HG02678 (cell line): ENCODE measurements at regions not wholly inside any gene's neighbourhood (a gene's known extent, or its start where the extent isn't known, plus 50 kb on each side); places are given as distances from the start of the nearest gene placed in this dataset.
"Not testable (repeated sequence)": the region's sequence is repeated elsewhere in the genome, so short reads cannot be mapped to it uniquely, and the experiment has no call there.

ENCODE experiments used
- ATAC-seq: cut with Tn5 transposase; IDR thresholded peaks from one replicate; pipeline ENCODE4 v1.9.1; 2021; ENCODE audit warnings: mild to moderate bottlenecking, moderate library complexity; ENCODE audit not compliant: unreplicated experiment

DNA sequence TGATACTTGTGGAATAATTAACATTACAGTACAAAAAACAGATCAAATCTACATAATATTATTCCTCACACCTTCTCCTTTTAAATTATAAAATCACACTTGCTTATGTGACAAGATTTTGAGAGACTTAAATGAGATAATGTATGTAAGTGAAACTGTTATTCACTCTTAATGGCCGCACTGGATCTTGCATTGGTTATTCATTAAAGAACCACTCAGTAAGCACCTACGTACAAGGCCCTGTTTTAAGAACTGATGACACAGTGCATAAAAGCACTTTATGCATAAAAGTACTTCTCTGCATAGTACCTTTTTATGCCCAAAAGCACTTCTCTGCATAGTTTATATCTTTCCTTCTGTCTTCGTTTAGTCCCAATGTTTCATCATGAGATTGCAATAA lies 172.1 kb downstream of the GOLGA6L6 start:
- no peak for ATAC-seq

DNA sequence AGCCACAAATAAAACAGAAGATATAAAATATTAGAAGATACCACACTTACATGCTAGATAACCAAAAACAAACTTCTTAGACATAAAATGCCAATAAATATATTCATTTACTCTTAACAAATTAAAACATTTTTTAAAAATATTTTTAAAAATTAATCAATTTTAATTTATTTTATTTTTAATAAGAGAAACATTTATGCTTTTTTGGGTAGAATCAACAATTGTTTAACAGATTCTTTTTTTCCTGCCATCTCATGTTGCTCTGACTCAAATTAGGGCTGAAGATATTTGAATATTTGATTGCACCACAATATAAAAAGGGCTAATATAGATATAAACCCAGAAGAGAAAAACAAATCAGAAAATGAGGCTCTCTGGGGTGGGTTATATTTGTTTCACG lies 172.6 kb downstream of the GOLGA6L6 start:
- no peak for ATAC-seq

DNA sequence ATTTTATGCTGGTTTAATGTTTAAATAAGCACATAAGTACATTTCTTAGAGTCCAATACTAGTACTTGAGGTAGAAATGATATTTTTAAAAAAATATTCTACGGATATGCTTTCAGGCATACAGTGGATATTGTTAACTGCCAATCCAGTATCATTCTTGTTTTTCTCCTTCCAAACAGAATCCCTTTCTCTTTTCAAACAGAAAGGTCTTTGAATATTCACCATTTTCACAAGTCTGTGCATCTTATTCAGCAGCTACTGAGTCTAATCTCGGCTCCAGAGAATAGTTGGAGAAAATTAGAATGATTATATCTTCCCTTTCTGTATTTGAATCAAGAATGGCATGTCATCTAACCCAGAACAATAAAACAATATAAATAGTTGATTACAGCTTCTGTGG lies 174.5 kb downstream of the GOLGA6L6 start:
- ATAC-seq, result no peak

DNA sequence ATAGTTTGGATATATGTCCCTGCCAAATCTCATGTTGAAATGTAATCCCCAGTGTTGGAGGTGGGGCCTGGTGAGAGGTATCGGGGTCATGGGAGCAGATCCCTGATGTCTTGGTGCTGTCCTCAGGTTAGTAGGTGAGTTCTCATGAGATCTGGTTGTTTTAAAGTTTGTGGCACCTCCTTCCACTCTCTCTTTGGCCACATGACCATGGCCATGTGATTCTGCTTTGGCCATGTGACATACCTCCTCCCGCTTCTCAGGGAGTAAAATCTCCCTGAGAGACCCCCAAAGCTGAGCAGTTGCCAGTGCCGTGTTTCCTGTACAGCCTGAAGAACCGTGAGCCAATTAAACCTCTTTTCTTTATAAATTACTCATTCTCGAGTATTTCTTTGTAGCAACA lies 178.0 kb downstream of the GOLGA6L6 start:
- ATAC-seq, result not testable (repeated sequence)

DNA sequence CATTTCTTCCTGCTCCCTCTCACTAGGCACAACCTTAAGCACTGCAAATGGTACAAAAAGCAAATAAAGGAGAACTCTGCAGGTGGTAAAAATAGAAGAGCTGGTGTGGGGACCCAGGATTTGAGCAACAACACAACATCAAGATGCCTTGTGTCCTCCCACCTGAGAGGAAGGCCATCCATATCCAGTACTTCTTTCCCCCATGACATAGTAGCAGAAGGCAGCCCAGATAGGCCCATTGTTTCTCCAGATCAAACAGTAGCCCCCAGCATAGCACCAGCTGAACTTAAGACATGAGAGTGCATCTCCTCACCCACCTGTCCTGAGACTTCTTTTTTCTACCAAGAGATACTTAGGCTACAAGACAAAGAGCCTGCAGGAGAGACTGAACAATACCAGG lies 180.5 kb downstream of the GOLGA6L6 start:
- ATAC-seq, result no peak

DNA sequence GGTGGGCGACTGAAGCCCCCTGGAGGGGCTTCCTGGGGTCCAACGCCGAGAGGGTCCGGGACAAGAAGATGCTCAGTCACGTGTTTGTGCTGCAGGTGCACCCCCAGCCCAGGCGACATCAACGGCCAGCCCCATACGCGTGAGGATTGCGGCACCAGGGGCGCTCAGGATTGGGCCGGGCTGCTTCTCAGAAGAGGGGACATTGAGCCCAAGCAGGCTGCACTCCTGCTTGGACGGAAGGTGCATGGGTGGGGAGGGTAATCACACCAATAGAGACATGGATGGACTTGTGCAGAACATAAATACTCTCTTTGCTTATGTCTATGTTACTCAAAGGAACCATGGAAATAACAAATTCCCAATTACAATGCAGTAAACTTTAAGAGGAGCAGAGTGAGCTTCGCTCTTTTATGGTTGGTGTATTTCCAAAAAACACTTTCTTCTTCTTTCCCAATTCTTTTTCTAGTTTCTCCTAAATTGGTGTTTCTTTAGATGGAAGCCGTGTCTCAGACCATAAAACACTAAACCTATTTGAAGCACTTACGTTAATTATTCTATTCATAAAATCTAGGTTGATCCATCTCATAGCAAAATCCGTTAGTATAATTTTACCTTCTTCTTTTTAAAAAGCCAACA lies 182.7 kb downstream of the GOLGA6L6 start:
- ATAC-seq, result no peak

DNA sequence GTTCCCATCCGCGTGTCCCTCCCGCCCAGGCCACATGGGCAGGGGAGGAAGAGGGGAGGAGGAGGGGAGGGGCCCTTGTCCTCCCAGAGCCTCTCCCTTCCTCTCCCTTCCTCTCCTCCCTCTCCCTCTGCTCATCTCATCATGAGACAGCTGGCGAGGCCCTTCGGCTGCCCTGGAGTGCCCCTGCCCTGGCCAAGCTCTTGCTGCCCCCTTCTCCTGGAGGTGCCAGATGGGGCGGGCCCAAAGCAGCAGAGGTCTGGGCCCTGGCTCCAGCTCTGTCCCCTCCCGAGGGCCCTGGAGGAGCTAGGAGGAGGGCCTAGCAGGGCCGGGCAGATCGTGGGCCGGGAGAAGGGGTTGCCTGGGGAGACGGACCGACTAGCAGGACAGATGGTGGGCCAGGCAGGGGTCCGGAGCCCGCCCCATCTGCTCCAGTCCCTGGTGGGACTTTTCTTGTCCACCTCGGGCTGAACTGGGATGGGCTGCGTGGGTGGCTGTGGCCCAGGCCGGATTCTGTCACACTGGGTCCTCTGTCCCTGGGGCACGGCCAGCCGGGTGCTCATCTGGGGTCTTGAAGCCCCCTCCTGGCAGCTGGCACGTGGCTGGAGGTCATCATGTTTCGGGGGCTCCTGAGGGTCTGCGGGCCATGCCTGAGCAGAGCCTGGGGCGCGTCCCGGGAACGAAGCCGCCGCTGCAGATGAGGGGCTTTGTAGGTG lies 183.4 kb downstream of the GOLGA6L6 start:
- no peak for ATAC-seq

DNA sequence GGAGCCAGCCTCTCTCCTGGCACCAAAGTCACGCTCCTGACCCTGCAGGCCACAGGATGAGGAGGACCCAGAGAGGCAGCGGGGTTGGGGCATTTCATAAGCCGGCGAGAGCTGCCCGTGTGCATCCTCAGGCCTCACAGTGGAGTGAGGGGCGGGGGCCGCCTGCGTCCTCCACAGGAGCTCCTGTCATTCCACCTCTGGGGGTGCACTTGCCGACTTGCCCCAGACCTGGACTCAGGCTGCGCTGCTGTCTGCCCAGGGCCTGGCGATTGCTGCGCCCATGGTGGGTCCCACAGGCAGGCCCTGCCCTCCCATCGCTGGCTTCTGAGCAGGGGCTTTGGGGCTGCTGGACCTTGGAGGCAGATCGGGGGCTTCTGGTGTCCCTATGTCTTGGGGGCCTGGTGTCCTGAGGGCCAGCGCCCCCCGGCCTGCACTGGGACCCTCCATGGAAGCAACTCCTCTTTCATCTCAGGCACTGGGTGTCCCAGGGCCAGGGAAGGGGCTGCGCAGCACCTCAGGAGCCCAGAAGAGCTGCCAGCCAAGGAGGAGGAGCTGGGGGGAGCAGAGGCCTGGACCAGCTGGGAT lies 184.0 kb downstream of the GOLGA6L6 start:
- ATAC-seq, result no peak

DNA sequence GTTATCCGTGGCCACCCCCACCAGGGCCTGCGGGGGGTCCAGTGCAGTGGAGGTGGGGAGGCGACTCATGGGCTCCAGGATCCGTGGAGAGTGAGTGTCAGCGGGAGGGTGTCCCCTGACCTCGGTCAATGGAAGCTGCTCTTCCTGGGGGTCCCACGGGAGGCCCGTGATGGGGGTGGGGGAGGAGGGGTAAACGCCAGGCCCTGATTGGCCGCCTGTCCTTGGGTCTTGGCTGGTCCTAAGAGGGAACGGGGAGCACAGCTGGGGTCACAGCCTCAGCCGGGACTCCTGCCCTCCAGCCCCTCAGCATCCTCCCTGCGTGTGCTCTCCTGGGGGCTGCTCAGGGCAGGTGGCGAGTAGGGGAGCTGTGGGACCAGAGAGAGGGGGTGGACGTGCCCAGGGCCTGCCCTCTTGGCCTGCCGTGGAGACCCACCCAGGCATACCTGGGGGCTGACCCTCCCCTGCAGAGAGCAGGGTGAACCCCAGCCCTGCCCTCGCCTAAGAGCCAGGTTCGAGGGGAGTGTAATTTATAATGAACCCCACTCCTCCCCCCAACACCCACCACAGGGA lies 184.6 kb downstream of the GOLGA6L6 start:
- peak; percentile 1 for ATAC-seq

DNA sequence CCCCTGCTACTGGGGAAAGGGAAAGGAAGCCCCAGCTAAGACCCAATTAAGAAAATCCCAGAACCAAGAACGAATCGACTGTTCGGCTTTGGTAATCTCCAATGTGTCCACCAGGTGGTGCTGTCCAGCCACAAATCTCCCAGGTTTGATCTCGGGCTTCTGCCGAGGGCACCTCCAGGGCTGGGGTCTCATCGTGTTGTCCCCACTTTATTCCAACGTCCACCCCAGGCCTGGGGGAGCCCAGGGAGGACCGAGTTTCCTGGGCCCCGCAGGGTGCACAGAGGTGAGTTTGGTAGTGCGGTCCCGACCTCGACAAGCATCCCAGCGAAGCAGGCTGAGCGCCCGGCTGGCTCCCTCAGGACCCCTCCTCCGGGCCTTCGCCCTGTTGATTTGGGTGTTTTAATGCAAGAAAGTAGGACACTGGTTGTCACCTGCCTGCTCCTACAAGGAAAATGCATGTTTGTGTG lies 185.1 kb downstream of the GOLGA6L6 start:
- peak; percentile 66 for ATAC-seq

DNA sequence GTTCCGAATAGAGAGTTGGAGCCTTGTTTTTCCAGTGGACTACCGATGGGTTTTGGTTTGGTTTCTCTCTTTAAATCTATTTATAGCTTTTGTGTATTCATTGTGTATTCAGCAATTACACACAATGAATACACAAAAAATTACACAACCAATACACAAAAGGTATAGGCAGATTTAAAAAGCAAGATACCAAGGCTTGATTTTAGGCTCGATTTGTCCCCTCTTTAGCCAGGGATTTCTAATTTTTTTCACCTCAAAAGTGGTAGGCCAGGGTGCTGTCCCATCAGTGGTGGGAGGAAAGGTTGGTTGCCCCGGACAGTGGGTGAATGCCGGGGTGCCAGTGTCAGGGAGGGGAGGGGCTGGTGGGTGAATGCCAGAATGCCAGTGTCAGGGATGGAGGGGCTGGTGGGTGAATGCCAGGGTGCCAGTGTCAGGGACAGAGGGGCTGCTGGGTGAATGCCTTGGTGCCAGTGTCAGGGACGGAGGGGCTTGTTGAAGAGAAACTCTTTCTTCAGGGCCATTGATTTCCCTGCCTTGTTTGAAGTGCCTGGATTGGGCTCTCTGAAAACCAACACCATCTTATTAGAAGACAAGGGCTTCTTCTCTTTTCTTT lies 186.2 kb downstream of the GOLGA6L6 start:
- no peak for ATAC-seq

DNA sequence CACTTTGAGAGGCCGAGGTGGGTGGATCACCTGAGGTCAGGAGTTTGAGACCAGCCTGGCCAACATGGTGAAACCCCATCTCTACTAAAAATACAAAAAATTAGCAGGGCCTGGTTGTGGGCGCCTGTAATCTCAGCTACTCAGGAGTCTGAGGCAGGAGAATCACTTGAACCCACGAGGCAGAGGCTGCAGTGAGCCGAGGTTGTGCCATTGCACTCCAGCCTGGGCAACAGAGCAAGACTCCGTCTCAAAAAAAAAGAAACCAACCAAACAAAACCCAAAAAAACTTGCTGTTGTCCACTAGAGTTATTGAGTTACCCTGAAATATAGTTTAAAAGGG lies 186.7 kb downstream of the GOLGA6L6 start:
- not testable (repeated sequence) for ATAC-seq

DNA sequence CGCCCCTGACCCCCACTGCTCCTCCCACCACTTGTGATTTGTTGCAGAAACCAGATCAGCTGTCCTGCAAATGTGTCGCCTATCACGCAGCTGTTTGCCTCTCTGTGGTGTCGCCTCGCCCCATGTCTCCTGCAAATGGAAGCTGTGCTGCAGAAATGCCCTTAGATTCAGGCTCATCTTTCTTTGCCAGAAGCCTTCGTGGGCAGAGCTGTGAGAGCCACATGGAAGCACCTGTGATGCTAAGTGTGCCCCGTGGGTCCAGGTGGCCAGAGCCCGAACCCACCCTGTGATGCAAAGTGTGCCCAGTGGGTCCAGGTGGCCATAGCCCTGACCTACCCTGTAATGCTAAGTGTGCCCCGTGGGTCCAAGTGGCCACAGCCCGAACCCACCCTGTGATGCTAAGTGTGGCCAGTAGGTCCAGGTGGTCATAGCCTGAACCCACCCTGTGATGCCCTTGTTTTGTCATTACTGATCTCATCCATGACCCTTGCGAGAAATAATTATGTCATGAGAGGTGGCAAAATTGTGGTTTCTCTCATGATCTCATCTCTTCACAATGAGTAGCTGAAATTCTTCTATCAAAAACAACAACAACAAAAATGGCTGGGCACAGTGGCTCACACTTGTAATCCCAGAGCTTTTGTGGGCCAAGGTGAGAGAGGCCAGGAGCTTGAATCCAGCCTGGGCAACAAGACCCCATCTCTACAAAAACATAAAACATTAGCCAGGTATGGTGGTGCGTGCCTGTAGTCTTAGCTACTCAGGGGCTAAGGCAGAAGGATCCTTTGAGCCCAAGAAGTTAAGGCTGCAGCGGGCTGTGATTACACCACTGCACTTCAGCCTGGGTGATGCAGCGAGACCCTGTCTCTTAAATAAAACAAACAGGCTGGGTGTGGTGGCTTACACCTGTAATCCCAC lies 187.4 kb downstream of the GOLGA6L6 start:
- no peak for ATAC-seq

DNA sequence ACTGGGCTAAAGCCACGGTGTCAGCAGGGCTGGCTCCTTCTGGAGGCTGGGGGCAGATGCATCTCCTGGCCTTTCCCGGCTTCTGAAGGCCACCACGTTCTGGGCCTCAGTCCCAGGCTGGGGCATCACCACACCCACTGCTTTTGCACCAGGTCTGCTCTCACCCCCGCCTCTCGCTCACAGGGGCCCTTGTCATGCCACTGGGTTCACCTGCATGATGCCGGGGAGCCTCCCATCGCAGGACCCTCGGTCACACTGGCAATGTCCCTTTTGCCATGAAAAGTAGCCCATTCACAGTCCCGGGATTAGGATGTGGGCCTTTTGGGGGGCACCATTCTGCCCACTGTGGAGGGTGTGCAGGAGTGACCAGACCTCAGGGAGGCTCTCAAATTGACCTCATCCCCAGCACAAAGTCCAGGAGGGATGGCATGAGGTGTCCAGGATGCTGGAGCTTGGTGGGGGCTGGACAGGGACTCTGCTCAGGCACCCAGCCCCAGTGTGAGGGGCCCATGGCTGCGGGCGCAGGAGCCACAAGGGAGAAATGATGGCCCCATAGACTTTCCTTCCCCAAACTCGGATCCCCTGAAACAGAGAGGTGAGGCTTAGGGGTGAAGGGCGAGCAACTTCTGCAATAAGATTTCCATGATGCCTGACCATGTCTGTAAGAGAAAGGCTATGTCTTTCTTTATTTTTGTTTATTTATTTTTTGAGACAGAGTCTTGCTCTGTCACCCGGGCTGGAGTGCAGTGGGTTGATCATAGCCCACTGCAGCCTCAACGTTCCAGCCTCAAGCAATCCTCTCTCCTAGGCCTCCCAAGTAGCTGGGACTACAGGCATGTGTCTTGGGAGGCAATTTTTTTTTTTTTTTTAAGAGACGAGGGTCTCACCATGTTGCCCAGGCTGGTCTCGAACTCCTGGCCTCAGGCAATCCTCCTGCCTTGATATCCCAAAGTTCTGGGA lies 189.1 kb downstream of the GOLGA6L6 start:
- no peak for ATAC-seq

DNA sequence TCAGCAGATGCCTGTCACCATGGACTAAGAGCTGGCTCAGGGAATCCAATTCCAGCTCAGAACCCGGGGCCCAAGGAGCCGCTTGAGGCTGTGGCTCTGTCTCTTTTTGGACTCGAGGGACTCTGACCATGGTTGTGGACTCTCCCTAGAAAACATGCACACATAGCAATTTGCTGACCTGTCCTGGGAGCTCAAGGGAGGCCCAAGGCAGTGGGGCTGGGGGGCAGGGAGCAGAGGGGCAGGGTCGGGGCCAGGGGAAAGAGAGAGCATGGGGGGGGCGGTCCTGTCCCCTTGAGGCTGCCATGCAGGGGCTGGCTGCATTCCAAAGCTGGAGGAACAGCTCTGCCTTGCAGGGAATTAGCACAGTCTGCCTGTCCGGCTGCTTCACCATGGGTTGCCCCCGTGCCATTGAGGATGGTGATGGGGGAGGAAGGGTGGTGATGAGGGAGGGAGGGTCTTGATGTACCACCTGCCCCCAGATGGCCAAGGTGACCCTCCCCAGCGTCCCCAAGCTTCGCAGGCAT lies 190.1 kb downstream of the GOLGA6L6 start:
- no peak for ATAC-seq

DNA sequence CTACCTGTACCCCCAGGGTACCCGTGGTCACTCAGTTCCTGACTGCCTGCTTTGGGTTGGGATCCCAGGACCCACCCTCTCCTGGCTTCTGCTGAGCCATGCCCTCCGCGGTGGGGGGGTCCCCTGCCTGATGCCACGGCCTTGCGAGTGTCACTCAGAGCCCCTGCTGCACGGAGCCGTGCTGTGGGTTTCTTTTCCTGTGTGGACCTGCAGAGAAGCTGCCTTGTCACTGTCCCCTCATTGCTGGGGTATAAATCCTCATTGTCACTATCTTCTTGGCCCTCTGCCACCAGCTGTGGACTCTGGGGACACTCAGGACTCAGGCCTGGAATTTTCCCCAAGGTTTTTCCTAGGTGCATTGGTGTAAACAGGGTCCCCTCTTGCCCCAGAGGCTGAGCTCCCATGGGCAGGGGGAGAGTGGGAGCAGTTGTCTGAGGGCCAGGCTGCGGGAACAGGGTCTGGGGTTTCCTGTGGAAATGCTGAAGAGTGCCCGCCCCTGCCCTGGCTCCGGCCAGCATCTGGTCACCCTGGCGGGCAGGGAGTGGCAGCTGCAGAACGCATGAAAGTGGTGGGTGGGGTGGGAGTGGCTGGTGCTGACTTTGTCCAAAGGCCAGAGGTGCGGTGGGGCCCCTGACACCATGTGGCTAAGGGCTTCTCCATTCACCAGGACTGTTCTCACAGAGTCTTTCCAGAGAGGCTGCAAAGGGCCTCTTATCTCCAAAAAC lies 191.7 kb downstream of the GOLGA6L6 start:
- no peak for ATAC-seq

DNA sequence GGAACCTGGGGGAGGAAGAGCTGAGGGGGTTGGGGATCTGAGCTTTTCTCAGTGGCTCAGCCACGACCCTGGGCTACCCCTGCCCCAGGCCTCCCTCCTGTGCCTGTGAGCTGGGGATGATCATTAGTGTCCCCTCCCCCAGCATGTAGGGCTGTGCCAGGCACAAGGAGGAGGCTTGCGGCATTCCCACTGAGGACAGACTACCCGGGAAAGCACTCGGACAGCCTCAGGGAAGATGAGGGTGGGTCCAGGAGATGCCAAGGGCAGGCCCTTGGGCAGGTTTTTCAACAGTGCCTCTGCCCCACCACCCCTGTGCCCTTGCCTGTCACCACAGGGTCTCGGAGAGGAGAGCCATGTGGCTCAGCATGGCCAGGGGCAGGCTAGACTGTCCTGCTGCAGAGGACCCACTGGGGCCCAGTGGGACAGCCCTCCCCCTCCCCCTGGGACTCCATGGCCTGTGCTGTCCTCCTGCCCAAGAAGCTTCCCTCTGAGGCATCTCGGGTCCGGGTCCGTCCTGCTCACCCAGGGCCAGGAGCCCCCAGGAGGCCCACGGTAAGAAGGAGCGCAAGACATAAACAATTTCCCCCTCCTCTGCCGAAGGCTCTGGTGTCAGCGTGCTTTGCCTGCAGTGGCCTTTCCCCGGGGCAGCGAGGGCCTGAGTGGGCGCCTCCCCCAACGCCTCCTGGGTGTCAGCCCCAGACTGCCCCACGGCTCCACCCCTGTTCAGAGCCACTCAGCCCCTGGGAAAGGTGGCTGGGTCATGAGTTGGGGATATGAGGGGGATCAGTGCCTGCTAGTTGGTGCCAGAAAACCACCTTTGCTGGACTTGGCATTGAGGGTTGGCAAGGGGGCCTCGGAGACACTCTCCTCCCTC lies 192.5 kb downstream of the GOLGA6L6 start:
- ATAC-seq, result no peak
